Activated CD4-positive, alpha-beta T cell treated with anti-CD3 and anti-CD28 coated beads, Interleukin-2, amount 10 ng/mL, durations not matched to agents 7 days and 5 days (primary cell): ENCODE measurements at regions not wholly inside any gene's neighbourhood (a gene's known extent, or its start where the extent isn't known, plus 50 kb on each side); places are given as distances from the start of the nearest gene placed in this dataset.
"Not testable (repeated sequence)": the region's sequence is repeated elsewhere in the genome, so short reads cannot be mapped to it uniquely, and the experiment has no call there.

Experiments used
- CTCF ChIA-PET: fragments of 350-600 bp; sonication (Branson Sonifier 250); formaldehyde crosslinking; loops from one replicate; lab custom pipeline; 2021; ENCODE audit warnings: antibody characterized with exemption; lab: Charles Lee
- POLR2A ChIA-PET: fragments of 350-600 bp; sonication (Branson Sonifier 250); formaldehyde crosslinking; loops from one replicate; lab custom pipeline; 2021; ENCODE audit warnings: antibody characterized with exemption; lab: Charles Lee
- DNase-seq: peaks from one replicate; pipeline ENCODE4 v3.0.0-alpha.2; 2020
- H3K27ac Mint-ChIP-seq: one replicate; pipeline ENCODE4 v1.8.0; 2021; ENCODE audit warnings: mild to moderate bottlenecking, moderate library complexity, mixed read lengths
- H3K27me3 Mint-ChIP-seq: one replicate; pipeline ENCODE4 v1.8.0; 2021; ENCODE audit warnings: mixed read lengths
- H3K36me3 Mint-ChIP-seq: one replicate; pipeline ENCODE4 v1.8.0; 2021; ENCODE audit warnings: low read depth, mixed read lengths
- H3K4me1 Mint-ChIP-seq: one replicate; pipeline ENCODE4 v1.8.0; 2021; ENCODE audit warnings: mixed read lengths
- H3K4me3 Mint-ChIP-seq: one replicate; pipeline ENCODE4 v1.8.0; 2021; ENCODE audit warnings: mild to moderate bottlenecking, moderate library complexity, mixed read lengths
- H3K9me3 Mint-ChIP-seq: one replicate; pipeline ENCODE4 v1.8.0; 2021; ENCODE audit warnings: mixed read lengths

DNA sequence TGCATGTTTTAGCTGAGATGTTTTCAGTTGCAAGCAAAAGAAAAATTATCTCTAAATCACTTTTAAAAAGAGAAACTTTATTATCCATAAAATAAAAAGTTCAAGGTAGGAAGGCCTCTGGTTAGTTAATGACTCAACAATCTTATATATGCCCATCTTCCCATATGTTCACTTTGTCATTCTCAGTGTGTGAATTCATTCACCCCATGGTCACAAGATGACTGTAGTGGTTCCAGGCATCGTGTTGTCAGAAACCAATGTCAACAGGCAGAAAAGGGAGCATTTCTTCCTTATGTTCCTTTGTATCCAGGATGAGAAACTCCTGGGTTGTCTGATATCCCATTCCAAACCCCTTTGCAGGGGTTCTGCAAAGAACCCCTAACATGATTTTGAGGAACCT, 119.9 kb upstream of the RAP2B start:
- no peak for DNase-seq
- CTCF ChIA-PET: interaction anchor here (0.7 to 1.5 kb wide), 3 partner anchors 13 to 723 kb away, joined by 3 to 4 read pairs (median 3); no protein-coding TSS in a partner anchor
- H3K27me3 Mint-ChIP-seq: no peaks in the 10 kb centered on the region
- no peak overlapping the region for H3K27ac Mint-ChIP-seq
- no peaks in the 10 kb centered on the region for H3K36me3 Mint-ChIP-seq
- peaks cover 13% of the 10 kb centered on the region for H3K4me1 Mint-ChIP-seq
- POLR2A ChIA-PET: no interaction called here
- no peak overlapping the region for H3K4me3 Mint-ChIP-seq
- no peaks in the 10 kb centered on the region for H3K9me3 Mint-ChIP-seq

DNA sequence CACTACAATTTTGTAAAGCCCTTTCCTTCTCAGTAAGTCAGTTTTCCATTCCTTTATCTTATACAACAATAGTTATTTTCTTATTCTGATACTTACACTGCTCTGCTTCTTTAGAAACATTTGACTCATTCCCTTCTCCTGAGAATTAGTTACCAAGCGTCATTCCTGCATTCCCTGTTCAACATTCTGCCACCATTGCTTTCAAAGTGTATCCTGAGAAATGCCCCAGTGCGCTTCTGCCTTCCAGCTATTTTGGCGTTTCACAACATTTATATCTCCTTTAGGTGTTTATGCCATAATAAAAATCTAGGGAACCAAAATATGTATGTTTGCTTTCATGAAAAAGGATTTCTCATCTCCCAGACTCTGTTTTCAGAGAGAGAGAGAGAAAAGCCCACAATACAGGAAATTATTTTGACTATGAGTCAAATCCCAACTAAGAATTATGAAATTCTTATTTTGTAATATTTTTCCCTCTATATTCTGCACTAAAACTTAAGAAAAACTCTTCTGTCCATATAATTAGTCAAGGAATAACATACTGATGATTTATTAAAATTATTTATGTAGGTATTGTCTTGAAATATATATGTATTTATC, 118.2 kb upstream of the RAP2B start:
- H3K4me3 Mint-ChIP-seq: no peak overlapping the region
- no peaks in the 10 kb centered on the region for H3K9me3 Mint-ChIP-seq
- H3K27me3 Mint-ChIP-seq: no peaks in the 10 kb centered on the region
- ChIA-PET CTCF (interaction anchor here (1.0 to 1.6 kb wide), 5 partner anchors 9 to 242 kb away, joined by 3 to 7 read pairs (median 3); no protein-coding TSS in a partner anchor), POLR2A (no interaction called here)
- H3K4me1 Mint-ChIP-seq: peaks cover 9% of the 10 kb centered on the region
- DNase-seq: no peak
- no peaks in the 10 kb centered on the region for H3K36me3 Mint-ChIP-seq
- no peak overlapping the region for H3K27ac Mint-ChIP-seq

DNA sequence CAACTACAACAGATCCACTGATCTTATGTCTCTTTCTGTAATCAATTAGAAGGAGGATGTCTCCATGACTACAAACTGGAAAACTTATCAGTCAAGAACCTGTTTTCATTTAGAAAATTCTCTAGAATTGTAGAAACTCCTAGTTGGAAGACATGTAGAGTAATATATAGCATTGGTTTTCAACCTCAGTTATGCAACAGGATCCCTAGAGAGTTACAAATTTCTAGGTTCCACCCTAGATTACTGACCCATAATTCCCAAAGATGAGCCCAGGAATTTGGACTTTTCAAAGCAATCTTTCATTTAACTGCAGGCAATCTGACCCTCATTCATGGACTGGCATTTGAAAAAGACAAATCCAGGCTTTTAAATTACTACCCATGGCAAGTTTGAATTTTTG, 116.9 kb upstream of the RAP2B start:
- no peak overlapping the region for H3K4me3 Mint-ChIP-seq
- ChIA-PET CTCF (no interaction called here), POLR2A (no interaction called here)
- H3K4me1 Mint-ChIP-seq: peaks cover 9% of the 10 kb centered on the region
- no peak for DNase-seq
- H3K27ac Mint-ChIP-seq: no peak overlapping the region
- H3K36me3 Mint-ChIP-seq: no peaks in the 10 kb centered on the region
- no peaks in the 10 kb centered on the region for H3K27me3 Mint-ChIP-seq
- H3K9me3 Mint-ChIP-seq: no peaks in the 10 kb centered on the region

DNA sequence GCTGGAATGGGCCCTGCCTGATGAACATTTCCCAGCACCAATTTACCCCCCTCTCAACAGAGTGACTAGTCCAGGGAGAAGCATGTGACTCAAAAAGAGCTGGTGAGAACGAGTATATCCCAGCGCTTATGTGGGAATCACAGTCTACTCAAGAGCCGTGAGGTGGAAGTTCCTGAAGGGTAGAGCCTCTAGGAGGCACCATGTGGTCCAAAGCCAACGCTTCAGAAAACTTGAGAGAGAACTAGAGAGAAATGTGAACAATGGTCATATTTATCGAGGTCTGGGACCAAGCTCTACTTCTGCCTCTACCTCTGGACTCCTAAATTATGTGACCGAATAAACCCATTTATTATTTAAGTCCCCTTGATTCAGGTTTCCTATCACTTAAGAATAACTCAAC, 111.0 kb upstream of the RAP2B start:
- Mint-ChIP-seq H3K4me1 (no peaks in the 10 kb centered on the region), H3K27me3 (peaks cover 4% of the 10 kb centered on the region), H3K9me3 (no peaks in the 10 kb centered on the region), H3K4me3 (no peak overlapping the region), H3K36me3 (no peaks in the 10 kb centered on the region), H3K27ac (no peak overlapping the region)
- ChIA-PET POLR2A (no interaction called here), CTCF (interaction anchor here (0.7 kb wide), 1 partner anchor 600 kb away, joined by 3 read pairs; no protein-coding TSS in a partner anchor)
- no peak for DNase-seq

DNA sequence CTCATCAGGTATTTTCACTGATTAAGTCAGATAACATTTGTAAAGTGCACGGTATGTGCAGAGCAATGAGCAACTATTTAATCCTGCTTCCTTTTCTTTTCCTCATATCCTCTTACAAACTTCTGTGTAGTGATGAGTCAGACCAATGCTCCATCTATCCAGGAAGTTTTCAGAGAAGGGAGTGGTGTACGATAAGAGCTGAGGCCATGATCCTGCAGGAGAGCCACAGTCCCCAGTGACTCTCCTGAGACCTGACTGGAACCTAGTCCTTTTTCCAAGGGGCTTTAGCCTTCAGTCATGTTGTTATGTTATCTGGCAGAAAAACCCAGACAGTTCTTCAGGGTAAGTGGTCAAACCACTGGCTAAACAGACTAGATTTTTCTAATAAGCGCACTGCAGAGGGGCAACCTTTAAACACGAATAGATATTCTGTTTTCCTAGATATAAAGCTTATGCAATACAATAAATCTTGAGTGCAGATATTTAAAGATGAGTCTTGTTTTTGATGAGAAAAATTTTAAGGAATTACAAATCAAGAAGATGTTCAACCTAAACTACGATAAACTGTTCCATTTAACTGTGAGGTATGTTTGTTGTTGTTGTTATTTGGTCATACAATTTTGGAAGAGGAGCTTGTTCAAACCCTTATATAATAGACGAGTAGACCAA, 110.5 kb upstream of the RAP2B start:
- no peaks in the 10 kb centered on the region for H3K4me1 Mint-ChIP-seq
- H3K27me3 Mint-ChIP-seq: peaks cover 4% of the 10 kb centered on the region
- no peak overlapping the region for H3K27ac Mint-ChIP-seq
- no peak overlapping the region for H3K4me3 Mint-ChIP-seq
- ChIA-PET CTCF (interaction anchor here (0.7 kb wide), 1 partner anchor 599 kb away, joined by 3 read pairs; no protein-coding TSS in a partner anchor), POLR2A (no interaction called here)
- no peaks in the 10 kb centered on the region for H3K36me3 Mint-ChIP-seq
- DNase-seq: no peak
- no peaks in the 10 kb centered on the region for H3K9me3 Mint-ChIP-seq

DNA sequence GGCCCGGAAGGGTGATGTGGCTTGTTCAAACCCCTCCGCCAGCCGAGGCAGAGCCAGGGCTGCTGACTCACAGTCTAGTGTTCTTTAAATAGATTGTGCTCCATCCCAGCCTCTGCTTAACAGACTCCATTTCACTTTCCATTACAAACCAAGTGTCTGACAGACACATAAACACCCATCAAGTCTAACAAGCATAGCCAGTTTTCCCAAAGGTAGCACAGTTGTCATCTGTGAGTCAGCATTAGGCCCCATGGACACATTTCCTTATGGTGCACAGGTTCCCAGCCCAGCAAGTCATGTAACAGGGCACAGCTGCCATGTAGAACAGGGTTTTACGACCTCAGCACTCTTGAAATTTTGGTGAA, 109.9 kb upstream of the RAP2B start:
- POLR2A ChIA-PET: no interaction called here
- H3K27me3 Mint-ChIP-seq: peaks cover 4% of the 10 kb centered on the region
- no peak overlapping the region for H3K27ac Mint-ChIP-seq
- H3K36me3 Mint-ChIP-seq: no peaks in the 10 kb centered on the region
- H3K9me3 Mint-ChIP-seq: no peaks in the 10 kb centered on the region
- DNase-seq: no peak
- H3K4me1 Mint-ChIP-seq: no peaks in the 10 kb centered on the region
- CTCF ChIA-PET: no interaction called here
- no peak overlapping the region for H3K4me3 Mint-ChIP-seq

DNA sequence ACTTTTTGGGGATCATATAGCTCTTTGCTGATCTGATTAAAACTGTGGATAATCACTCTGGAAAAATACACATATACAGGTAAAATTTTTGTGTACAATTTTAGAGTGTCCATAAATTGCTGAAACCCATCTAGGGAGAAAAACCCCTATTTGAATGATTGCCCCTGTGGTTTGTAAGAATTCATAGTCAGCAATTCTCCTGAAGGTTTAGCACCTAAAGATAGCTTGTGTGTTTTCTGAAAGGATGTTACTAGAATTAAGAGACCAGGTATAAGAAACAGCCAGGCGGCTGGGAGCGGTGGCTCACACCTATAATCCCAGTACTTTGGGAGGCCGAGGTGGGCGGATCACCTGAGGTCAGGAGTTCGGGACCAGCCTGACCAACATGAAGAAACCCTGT, 106.8 kb upstream of the RAP2B start:
- DNase-seq: no peak
- no peaks in the 10 kb centered on the region for H3K4me1 Mint-ChIP-seq
- no peak overlapping the region for H3K4me3 Mint-ChIP-seq
- H3K9me3 Mint-ChIP-seq: no peaks in the 10 kb centered on the region
- CTCF ChIA-PET: interaction anchor here (0.8 kb wide), 1 partner anchor 12 kb away, joined by 3 read pairs; no protein-coding TSS in a partner anchor
- no peak overlapping the region for H3K27ac Mint-ChIP-seq
- H3K36me3 Mint-ChIP-seq: no peaks in the 10 kb centered on the region
- peaks cover 4% of the 10 kb centered on the region for H3K27me3 Mint-ChIP-seq
- POLR2A ChIA-PET: no interaction called here

DNA sequence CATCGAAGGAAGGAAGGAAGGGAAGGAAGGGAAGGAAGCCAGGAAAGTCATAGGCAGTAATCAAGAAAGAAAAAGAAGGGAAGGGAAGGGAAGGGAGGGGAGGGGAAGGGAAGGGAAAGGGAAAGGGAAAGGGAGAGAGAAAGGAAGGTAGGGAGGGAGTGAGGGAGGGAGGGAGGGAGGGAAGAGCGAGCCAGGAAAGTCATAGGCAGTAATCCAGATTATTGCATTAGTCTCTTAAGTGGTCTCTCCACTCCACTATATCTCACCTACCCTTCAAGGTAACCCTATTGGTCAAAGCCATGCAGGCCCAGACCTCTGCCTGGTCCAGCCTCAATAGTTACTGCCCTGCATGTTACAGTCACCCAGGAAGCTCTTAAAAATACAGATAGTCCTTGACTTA, 106.2 kb upstream of the RAP2B start:
- ChIA-PET CTCF (no interaction called here), POLR2A (no interaction called here)
- Mint-ChIP-seq H3K9me3 (no peaks in the 10 kb centered on the region), H3K4me3 (no peak overlapping the region), H3K27me3 (peaks cover 4% of the 10 kb centered on the region), H3K27ac (no peak overlapping the region), H3K36me3 (no peaks in the 10 kb centered on the region), H3K4me1 (no peaks in the 10 kb centered on the region)
- DNase-seq: no peak

DNA sequence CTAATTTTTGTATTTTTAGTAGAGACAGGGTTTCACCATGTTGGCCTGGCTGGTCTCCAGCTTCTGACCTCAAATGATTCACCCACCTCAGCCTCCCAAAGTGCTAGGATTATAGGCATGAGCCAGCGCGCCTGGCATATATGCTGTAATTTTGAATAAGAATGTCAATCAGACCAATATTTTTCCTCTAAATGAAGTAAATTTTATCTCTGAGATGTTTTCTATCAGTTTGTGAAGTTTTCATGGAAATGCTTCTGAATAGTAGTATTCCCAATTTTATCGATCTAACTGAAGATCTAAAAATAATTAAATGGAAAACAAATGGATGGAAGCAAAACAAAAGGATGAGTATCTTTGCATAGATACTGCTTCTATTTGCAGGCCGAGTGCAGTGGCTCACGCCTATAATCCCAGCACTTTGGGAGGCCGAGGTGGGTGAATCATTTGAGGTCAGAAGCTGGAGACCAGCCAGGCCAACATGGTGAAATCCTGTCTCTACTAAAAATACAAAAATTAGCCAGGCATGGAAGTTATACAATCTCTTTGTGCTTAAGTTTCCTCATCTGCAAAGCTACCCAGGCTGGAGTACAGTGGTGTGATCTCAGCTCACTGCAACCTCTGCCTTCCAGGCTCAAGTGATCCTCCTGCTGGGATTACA, 103.9 kb upstream of the RAP2B start:
- H3K9me3 Mint-ChIP-seq, POLR2A ChIA-PET, H3K4me1 Mint-ChIP-seq, H3K4me3 Mint-ChIP-seq, H3K27ac Mint-ChIP-seq, H3K27me3 Mint-ChIP-seq, CTCF ChIA-PET, H3K36me3 Mint-ChIP-seq, DNase-seq: not testable (repeated sequence)

DNA sequence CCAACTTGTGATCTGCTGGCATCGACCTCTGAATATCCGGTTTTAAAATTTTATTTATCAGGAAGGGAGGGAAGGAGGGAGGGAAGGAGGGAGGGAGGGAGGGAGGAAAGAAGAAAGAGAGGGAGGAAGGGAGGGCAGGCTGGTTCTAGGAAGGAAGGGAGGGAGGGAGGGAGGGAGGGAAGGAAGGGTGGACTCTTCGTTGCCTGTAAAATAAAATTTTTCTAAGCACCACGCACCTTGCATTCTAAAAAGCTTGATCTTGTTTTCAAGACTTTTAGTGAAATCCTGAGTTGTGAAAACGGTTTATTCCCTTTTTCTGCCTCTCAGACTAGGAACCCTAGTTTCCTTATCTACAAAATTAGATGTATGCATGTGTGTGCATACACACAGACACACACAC, 101.7 kb upstream of the RAP2B start:
- Mint-ChIP-seq H3K36me3 (no peaks in the 10 kb centered on the region), H3K9me3 (no peaks in the 10 kb centered on the region), H3K27ac (no peak overlapping the region), H3K27me3 (no peaks in the 10 kb centered on the region), H3K4me1 (no peaks in the 10 kb centered on the region), H3K4me3 (no peak overlapping the region)
- ChIA-PET CTCF (no interaction called here), POLR2A (interaction anchor here (0.6 kb wide), 1 partner anchor 100 kb away, joined by 3 read pairs; no protein-coding TSS in a partner anchor)
- DNase-seq: no peak

DNA sequence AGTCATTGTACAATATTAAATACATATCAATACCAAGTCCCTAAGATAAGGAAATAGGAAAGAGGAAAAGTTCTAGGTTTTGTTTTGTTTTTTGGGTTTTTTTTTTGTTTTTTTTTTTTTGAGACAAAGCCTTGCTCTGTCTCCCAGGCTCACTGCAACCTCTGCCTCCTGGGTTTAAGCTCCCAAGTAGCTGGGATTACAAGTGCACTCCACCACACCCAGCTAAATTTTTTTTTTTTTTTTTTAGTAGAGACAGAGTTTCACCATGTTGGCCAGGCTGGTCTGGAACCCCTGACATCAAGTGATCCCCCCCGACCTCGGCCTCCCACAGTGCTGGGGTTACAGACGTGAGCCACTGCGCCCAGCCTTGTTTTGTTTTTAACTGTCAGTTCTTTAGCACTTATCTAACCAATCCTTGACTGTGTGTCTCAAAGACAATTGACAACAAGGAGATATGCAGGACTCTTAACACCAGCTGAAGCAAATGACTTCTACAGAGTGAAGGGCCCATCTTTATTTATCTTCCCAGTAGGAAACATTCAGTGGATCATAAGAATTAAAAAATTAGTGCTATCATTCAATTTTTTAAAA, 100.0 kb upstream of the RAP2B start:
- H3K36me3 Mint-ChIP-seq: no peaks in the 10 kb centered on the region
- ChIA-PET CTCF (interaction anchor here (0.6 to 0.7 kb wide), 2 partner anchors 573 to 945 kb away, joined by 3 read pairs; no protein-coding TSS in a partner anchor), POLR2A (no interaction called here)
- no peak overlapping the region for H3K27ac Mint-ChIP-seq
- no peaks in the 10 kb centered on the region for H3K4me1 Mint-ChIP-seq
- H3K27me3 Mint-ChIP-seq: no peaks in the 10 kb centered on the region
- no peaks in the 10 kb centered on the region for H3K9me3 Mint-ChIP-seq
- H3K4me3 Mint-ChIP-seq: no peak overlapping the region
- no peak for DNase-seq

DNA sequence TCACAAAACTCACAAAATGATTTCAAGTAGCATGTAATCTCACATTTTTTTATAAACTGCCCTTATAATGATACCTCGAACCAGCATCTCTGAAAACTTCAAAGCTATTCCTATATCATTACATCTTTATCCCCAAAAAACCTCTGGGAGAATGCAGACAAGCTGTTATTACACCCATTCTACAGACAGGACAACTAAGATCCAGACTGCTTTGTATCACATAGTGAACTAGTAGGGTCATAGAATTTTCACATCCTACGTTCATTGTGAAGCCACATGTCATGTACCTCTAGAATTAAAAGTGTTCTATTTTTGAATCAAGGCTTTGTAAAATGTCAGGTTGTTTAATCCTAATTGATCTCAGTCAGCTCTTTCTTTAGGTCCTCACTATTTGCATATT, 98.7 kb upstream of the RAP2B start:
- H3K27me3 Mint-ChIP-seq: no peaks in the 10 kb centered on the region
- no peaks in the 10 kb centered on the region for H3K4me1 Mint-ChIP-seq
- no peaks in the 10 kb centered on the region for H3K36me3 Mint-ChIP-seq
- ChIA-PET POLR2A (no interaction called here), CTCF (interaction anchor here (0.9 kb wide), 1 partner anchor 11 kb away, joined by 3 read pairs; no protein-coding TSS in a partner anchor)
- H3K9me3 Mint-ChIP-seq: no peaks in the 10 kb centered on the region
- DNase-seq: no peak
- H3K27ac Mint-ChIP-seq: no peak overlapping the region
- no peak overlapping the region for H3K4me3 Mint-ChIP-seq

DNA sequence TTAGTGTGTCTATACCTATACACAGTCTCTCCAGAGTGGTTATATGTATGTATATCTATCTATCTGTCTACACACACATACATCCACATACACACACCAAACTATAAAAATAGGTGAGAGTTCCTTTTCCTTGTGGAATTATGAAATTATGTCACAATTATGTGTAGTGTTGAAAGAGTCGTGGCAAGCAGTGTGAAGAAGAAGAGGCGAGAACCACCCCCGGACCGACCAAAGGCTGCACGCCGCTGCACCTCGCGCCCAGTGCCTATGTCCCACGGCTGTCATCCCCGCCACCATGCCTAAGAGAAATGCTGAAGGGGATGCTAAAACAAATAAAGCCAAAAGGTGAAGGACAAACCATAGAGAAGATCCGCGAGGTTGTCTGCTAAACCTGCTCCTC, 95.0 kb upstream of the RAP2B start:
- no peaks in the 10 kb centered on the region for H3K36me3 Mint-ChIP-seq
- H3K27me3 Mint-ChIP-seq: no peaks in the 10 kb centered on the region
- peaks cover 3% of the 10 kb centered on the region for H3K4me1 Mint-ChIP-seq
- no peaks in the 10 kb centered on the region for H3K9me3 Mint-ChIP-seq
- POLR2A ChIA-PET: no interaction called here
- H3K4me3 Mint-ChIP-seq: no peak overlapping the region
- H3K27ac Mint-ChIP-seq: no peak overlapping the region
- no peak for DNase-seq
- CTCF ChIA-PET: interaction anchor here (0.6 to 0.7 kb wide), 2 partner anchors 235 to 313 kb away, joined by 3 to 6 read pairs; no protein-coding TSS in a partner anchor
